ENCODE measurements at regions not wholly inside any gene's neighbourhood (a gene's known extent, or its start where the extent isn't known, plus 50 kb on each side); places are given as distances from the start of the nearest gene placed in this dataset.

- no peak for TF ChIP-seq EP300 (IDR thresholded peaks at IDR 0.05; ENCODE audit: borderline replicate concordance in 1 of 2, low read depth in 2 of 2, low read length in 2 of 2)
- TF ChIP-seq BCL11A (IDR thresholded peaks at IDR 0.05; ENCODE audit: low read depth in 2 of 2, low read length in 2 of 2), result no peak
Observed at GRCh38 chr6:92828788-92829187, 590.6 kb downstream of the EPHA7 start (continued).

Data from H1 (cell line).